ENCODE measurements at regions not wholly inside any gene's neighbourhood (a gene's known extent, or its start where the extent isn't known, plus 50 kb on each side); places are given as distances from the start of the nearest gene placed in this dataset.

- peaks cover 9 to 16% of the 10 kb centered on the region in 2 experiments; a peak in 4 of 5 replicates for H3K4me1 ChIP-seq (replicated peaks in 1 of 2; ENCODE audit: control insufficient read depth in 2 of 2, insufficient read depth in 2 of 2, low read length in 2 of 2)
- CTCF ChIA-PET (ENCODE audit: low intra/inter-chr PET ratio), result no interaction called here
- H3K27ac ChIP-seq (ENCODE audit: extremely low read depth, low read depth, low read length), result no peak overlapping the region
- BruUV-seq (replicated peaks), result no TSS peak
- DNase-seq (ENCODE audit: extremely low read depth in 1 of 4, low spot score in 3 of 4) (peak in 2 of 4 experiments; percentile 30 to 40), ATAC-seq (no peak), FAIRE-seq (no peak)
- no peak overlapping the region for H3K4me3 ChIP-seq
- peaks cover 31% of the 10 kb centered on the region for H4K20me1 ChIP-seq (replicated peaks; ENCODE audit: control insufficient read depth, insufficient read depth, low read length)
- no peak overlapping the region for H3K4me2 ChIP-seq (ENCODE audit: insufficient read depth, low read length)
- no peaks in the 10 kb centered on the region for H3K9me1 ChIP-seq (ENCODE audit: control insufficient read depth, insufficient read depth, low read length)
- intact Hi-C loops (cut with micrococcal nuclease) (loop anchor here (5.0 to 10.0 kb wide), 3 partner anchors 59 to 531 kb away; no protein-coding TSS in a partner anchor), in situ Hi-C loops (cut with MboI) (no loop called here)
- 0 out of 4 replicates have a peak overlapping the region, but pooled peaks of 1 of the 2 experiments have one; percentile 7 for H3K9ac ChIP-seq (ENCODE audit: insufficient read depth in 1 of 2, low read depth in 2 of 2, low read length in 2 of 2)
- H3K9me3 ChIP-seq (replicated peaks; ENCODE audit: control insufficient read depth, insufficient read depth, low read depth, low read length), result no peaks in the 10 kb centered on the region
- no peaks in the 10 kb centered on the region for H3K36me3 ChIP-seq (ENCODE audit: control insufficient read depth, insufficient read depth, low read length)
- 11% methylated on average over 28 of the region's 28 CpGs for WGBS (ENCODE audit: insufficient coverage, low coverage, missing lambda C conversion rate)
- peaks cover 87 to 90% of the 10 kb centered on the region in 2 experiments for H3K27me3 ChIP-seq (ENCODE audit: control insufficient read depth in 2 of 2, insufficient read depth in 2 of 2, low read length in 2 of 2)
- POLR2A ChIA-PET, result interaction anchor here (0.6 to 1.7 kb wide), 13 partner anchors 10 to 570 kb away, joined by 3 to 8 read pairs (median 3); partner anchors contain the start of gene CDC45
- H3K79me2 ChIP-seq (ENCODE audit: control insufficient read depth, insufficient read depth, low read length), result no peaks in the 10 kb centered on the region
- H2AFZ ChIP-seq (ENCODE audit: low read depth, low read length), result no peak overlapping the region
- TF ChIP-seq SIX5 (IDR thresholded peaks at IDR 0.05; ENCODE audit: borderline replicate concordance in 1 of 2, insufficient read depth in 1 of 2, low read depth in 1 of 2, low read length in 2 of 2), result 0 out of 4 replicates have a peak, but pooled peaks of 1 of the 2 experiments have one; percentile 23
- TF ChIP-seq, protein P1, sequence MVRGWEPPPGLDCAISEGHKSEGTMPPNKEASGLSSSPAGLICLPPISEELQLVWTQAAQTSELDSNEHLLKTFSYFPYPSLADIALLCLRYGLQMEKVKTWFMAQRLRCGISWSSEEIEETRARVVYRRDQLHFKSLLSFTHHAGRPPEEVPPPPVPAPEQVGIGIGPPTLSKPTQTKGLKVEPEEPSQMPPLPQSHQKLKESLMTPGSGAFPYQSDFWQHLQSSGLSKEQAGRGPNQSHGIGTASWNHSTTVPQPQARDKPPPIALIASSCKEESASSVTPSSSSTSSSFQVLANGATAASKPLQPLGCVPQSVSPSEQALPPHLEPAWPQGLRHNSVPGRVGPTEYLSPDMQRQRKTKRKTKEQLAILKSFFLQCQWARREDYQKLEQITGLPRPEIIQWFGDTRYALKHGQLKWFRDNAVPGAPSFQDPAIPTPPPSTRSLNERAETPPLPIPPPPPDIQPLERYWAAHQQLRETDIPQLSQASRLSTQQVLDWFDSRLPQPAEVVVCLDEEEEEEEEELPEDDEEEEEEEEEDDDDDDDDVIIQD (CRISPR knock-in tag; IDR thresholded peaks at IDR 0.05), result no peak
- no peak for TF ChIP-seq PRPF4 (IDR thresholded peaks at IDR 0.05; ENCODE audit: insufficient read depth, low read depth, low read length, poor library complexity, severe bottlenecking)
- no peak for TF ChIP-seq RBM15 (IDR thresholded peaks at IDR 0.05; ENCODE audit: insufficient read depth, low read length)
- TF ChIP-seq HNRNPK (IDR thresholded peaks at IDR 0.05; ENCODE audit: low read depth, low read length, poor library complexity, severe bottlenecking), result no peak
- no peak for TF ChIP-seq NUFIP1 (IDR thresholded peaks at IDR 0.05; ENCODE audit: partially characterized antibody)
- TF ChIP-seq THAP12 (CRISPR knock-in tag; IDR thresholded peaks at IDR 0.05), result peak; percentile 56; the same call in 1 of the 2 replicates
- peak; percentile 92; the same call in 1 of the 2 replicates for TF ChIP-seq RBM14 (IDR thresholded peaks at IDR 0.05; ENCODE audit: borderline replicate concordance, insufficient read depth, low read depth, low read length)
- no peak for TF ChIP-seq NCOA6 (IDR thresholded peaks at IDR 0.05)
- TF ChIP-seq RERE (CRISPR knock-in tag; IDR thresholded peaks at IDR 0.05; ENCODE audit: borderline replicate concordance), result no peak
Measured at GRCh38 chr22:19605508-19606331, 81.5 kb upstream of the CLDN5 start.
